Hippocampal formation (tissue), 2 donors: ENCODE measurements at regions not wholly inside any gene's neighbourhood (a gene's known extent, or its start where the extent isn't known, plus 50 kb on each side); places are given as distances from the start of the nearest gene placed in this dataset.
"Not testable (repeated sequence)": the region's sequence is repeated elsewhere in the genome, so short reads cannot be mapped to it uniquely, and the experiment has no call there.

Source experiments
- DNase-seq, 2 donors: peaks; one replicate each; lab custom pipeline; 2025; lab: John Stamatoyannopoulos, UW

DNA sequence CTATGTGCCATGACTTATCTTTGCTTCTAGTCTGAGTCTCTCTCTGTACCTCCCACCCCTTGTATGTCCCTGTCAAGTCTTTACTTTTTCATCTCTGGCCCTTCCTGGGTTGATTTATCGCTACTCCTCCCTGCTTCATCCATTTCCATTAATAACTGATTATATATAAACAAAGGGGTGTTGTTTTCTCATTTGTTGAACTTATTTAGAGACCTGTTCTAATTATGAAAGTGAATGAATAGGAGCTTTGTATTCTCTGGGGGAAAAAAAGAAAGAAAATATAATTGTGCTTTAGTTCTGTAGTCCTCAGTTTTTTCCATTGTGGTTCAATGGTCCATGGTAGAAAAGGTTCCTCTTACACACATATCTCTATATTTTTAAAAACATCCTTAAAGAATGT lies 328.9 kb upstream of the PPP2R3A start:
- no peak for DNase-seq

DNA sequence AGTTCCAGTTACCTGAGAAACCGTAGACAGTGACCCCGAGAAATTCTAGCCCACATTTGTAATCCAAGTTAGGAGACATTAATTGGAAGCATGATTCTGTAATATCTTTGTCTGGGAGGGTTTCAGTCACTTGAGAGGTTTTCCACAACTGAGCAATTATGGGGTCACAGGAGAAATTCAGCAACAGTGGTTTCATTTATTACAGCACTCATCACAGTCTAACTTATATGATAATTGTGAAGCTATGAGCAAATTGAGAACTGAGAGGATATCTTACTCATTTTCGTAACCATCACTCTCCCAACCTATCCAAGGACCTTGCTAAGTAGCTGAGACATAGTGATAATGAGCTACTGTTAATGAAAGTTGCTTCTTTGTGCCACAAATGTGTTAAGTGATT lies 328.5 kb upstream of the PPP2R3A start:
- DNase-seq, result no peak

GRCh38 chr3:135641761-135642160 lies 323.8 kb upstream of the PPP2R3A start:
- DNase-seq, result no peak

- DNase-seq, result no peak
These were observed 320.0 kb upstream of the PPP2R3A start for GRCh38 chr3:135645541-135645940.

- no peak for DNase-seq
These were observed 318.7 kb upstream of the PPP2R3A start for GRCh38 chr3:135646873-135647272.

- DNase-seq, result no peak
These were observed 316.2 kb upstream of the PPP2R3A start for GRCh38 chr3:135649361-135649760.

DNA sequence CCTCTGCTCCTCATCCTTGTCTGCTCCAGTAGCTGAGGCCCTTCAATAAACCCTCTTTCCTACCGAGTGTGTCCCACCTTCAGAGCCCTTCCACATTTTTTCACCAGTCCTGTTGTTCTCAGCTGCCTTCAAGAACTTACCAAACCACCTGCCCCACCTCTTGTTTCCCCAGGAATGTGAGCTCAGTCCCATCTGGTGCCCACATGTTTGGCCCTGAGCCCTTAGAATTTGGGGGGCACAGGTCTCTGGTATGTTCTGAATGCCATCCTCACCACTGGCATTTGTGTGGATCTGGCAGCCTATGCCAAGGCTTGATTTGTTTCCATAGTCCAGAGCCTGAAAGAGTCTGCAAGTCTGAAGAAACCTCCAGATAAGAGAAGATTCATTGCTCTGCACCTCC lies 315.2 kb upstream of the PPP2R3A start:
- no peak for DNase-seq

DNA sequence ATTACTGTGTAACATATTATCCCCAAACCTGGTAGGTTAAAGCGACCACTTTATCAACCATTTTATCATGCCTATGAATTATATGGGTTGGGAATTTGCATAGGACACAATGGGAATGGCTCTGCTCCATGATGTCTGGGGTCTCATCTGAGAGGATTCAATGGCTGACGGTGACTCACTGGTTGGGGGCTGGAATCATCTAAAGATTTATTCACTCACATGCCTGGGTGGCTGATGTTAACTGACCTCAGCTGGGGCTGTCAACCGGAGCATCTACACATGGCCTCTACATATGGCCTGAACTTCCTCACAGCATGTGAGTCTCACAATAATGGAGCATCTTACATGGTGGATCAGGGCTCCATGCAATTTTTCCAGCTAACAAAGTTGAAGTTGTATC lies 313.1 kb upstream of the PPP2R3A start:
- no peak for DNase-seq

DNA sequence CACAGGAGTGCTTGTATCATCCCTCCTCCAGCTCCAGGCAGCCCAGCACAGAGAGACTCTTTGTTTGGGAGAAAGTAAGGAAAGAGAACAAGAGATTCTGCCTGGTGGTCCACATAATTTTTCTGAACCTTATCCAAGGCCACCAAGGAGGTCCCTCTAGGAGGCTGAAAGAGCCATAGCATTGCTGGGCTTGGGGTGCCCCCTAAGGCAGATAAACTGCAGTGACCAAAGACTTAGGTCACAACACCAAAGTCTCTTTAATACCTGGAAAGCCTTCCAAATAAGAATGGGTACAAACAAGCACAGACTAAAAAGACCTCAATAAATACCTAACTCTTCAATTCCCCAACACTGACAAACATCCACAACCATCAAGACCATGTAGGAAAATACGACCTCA lies 310.2 kb upstream of the PPP2R3A start:
- DNase-seq, result no peak

DNA sequence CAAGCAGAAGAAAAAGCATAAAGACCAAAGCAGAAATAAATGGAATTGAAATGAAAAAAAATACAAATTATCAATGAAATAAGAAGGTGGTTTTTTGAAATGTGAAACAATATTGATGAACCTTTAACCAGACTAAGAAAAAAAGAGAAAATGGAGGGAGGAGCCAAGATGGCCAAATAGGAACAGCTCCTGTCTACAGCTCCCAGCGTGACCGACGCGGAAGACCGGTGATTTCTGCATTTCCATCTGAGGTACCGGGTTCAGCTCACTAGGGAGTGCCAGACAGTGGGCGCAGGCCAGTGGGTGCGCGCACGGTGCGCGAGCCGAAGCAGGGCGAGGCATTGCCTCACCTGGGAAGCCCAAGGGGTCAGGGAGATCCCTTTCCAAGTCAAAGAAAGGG lies 307.1 kb upstream of the PPP2R3A start:
- not testable (repeated sequence) for DNase-seq

GRCh38 chr3:135667061-135667460 lies 298.5 kb upstream of the PPP2R3A start:
- DNase-seq, result no peak

DNA sequence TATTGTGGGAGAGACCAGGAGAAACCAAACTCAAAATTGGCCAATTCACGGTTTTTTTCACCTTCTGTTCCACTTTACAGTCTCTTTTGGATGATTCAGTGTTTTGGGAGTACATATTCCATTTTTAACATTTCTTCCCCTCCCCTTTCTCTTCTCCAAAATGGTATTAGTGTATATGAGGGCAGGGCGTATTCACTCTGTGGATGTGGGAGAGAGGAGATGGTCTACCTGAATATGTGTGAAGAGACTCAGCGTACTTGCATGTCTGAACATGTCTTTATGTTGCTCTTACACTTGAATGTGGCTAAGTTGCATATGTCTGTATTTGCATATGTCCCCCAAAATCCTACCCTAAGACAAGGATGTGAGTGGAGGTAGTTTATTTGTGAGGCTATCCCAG lies 291.0 kb upstream of the PPP2R3A start:
- DNase-seq, result no peak

DNA sequence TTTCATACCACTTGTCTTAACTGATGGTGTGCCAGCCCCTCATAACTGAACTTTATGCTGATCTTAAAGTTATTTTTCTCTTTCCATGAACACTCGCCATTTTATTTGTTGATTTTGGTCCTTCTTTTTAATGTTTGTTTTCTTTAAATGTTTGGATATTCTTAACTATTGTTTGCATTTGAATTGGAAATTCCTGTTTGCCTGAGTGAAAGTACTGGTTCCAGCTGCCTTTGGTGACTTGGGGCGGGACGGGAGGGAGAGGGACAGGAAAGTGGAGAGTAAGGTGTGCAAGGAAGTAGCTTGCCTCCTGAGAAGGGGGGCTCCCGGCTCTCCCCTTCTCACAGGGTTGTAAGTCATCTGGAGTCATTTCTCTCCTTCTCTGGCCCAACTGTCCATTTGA lies 287.1 kb upstream of the PPP2R3A start:
- no peak for DNase-seq

DNA sequence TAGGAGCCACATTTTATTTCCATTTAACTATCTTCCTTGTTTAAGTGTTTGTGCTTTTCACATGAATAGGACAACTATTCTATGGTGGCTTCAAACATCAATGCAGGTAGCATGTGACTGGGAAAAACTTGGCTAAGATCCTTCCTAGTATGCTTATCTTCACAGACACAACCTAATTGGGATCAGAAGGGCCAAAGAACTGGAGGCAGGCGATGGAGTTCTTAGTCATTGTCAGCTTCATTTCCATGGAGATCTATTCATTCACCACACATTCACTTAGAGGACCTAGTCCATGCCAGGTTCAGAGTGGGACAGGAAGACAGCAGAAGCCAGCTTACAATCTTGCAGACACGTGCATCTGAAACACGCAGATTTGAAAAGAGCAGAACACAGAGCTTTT lies 277.5 kb upstream of the PPP2R3A start:
- no peak for DNase-seq

GRCh38 chr3:135690664-135691063 lies 274.9 kb upstream of the PPP2R3A start:
- no peak for DNase-seq

DNA sequence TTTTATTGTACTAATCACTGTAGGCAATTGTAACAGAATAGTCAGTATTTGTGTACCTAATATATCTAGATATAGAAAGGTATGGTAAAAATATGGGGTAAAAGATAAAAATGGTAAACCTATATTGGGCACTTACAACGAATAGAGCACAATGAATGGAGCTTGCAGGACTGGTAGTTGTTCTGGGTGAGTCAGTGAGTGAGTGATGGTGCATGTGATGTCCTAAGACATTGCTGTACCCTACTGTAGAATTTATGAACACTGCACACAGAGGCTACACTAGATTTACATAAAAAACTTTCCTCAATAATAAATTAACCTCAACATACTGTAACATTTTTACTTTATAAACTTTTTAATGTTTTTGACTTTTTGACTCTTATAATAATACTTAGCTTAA lies 274.3 kb upstream of the PPP2R3A start:
- no peak for DNase-seq

DNA sequence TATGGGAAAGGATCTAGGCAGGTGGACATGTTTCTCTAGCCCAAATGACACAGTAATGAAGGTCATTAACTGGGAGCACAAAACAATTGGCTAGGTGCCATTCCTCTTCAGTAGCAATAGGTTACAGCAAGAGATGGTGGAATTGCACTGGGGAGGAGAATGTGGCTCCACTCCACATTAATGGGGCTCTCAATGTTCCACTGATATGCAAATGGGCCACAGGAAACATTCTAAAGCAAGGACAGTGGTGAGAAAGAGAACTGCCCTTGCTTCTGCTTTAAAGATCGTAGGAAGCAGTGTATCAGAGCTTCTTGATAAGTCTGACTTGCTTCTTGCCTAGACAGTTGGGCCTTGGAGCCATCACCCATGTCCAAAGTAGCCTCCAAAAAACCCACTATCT lies 271.4 kb upstream of the PPP2R3A start:
- DNase-seq, result no peak

- no peak for DNase-seq
These were observed 265.8 kb upstream of the PPP2R3A start for GRCh38 chr3:135699741-135700140.

- DNase-seq, result no peak
These were observed 258.7 kb upstream of the PPP2R3A start for GRCh38 chr3:135706758-135707375.

DNA sequence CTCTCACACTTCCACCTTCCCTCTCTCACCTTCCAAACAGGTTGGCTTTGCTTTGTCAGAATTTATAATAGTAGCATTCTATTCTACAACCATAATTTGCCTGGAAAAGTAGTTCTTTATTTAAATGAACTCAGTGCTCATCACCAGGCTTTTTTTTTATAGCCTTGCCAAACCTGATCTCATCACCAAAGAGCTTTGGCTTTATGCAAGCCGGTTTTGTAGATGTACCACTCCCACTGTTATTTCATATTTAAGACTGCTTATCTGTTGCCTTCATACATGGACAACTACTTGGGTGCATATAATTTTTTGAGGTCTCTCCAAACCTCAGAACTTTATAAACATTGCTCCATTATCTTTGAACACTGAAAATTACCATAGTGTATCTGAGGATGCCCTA lies 246.1 kb upstream of the PPP2R3A start:
- DNase-seq, result no peak

- no peak for DNase-seq
These were observed 237.4 kb upstream of the PPP2R3A start for GRCh38 chr3:135728007-135728721.

- no peak for DNase-seq
These were observed 234.0 kb upstream of the PPP2R3A start for GRCh38 chr3:135731546-135731945.

- no peak for DNase-seq
These were observed 228.8 kb upstream of the PPP2R3A start for GRCh38 chr3:135736740-135737139.

DNA sequence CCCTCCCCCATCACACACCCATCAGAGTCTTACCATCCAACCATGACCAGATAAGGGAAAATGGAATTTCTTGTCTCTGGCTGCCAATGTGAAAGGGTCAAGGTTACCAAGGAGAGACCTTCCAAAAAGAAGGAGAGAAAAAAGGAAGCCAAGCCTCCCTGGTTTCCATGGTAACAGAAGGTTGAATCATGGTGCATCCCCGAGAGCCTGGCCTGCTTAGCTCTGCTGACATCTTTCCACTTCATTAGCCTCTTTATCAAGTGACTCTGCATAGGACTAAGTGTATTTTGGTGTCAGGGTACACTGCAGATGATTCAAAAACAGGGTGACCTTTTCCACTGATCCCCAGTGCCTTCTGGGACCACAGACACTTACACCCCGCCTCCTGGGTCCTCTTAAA lies 225.7 kb upstream of the PPP2R3A start:
- DNase-seq, result no peak
